NCI-H748 treated with DMSO at 0.1 percent for 48 hours (cell line): ENCODE measurements at regions not wholly inside any gene's neighbourhood (a gene's known extent, or its start where the extent isn't known, plus 50 kb on each side); places are given as distances from the start of the nearest gene placed in this dataset.
A peak's percentile ranks its signal among the peaks of the same experiment; 100 is the strongest.
"Not testable (repeated sequence)": the region's sequence is repeated elsewhere in the genome, so short reads cannot be mapped to it uniquely, and the experiment has no call there.

ENCODE experiments used
- DNase-seq: peaks from one replicate; lab custom pipeline; 2025; lab: John Stamatoyannopoulos, UW

GRCh38 chr7:52586704-52587103 lies 448.7 kb upstream of the POM121L12 start:
- DNase-seq = no peak

- no peak for DNase-seq
Measured at GRCh38 chr7:52584041-52584440, 451.4 kb upstream of the POM121L12 start.

GRCh38 chr7:52573141-52573540 lies 462.3 kb upstream of the POM121L12 start:
- DNase-seq = not testable (repeated sequence)

GRCh38 chr7:52571026-52571425 lies 464.4 kb upstream of the POM121L12 start:
- no peak for DNase-seq

GRCh38 chr7:52569151-52569550 lies 466.3 kb upstream of the POM121L12 start:
- no peak for DNase-seq

GRCh38 chr7:52565974-52566373 lies 469.5 kb upstream of the POM121L12 start:
- DNase-seq = no peak

GRCh38 chr7:52555805-52556204 lies 479.6 kb upstream of the POM121L12 start:
- DNase-seq = no peak

- DNase-seq = peak; percentile 27
Measured at GRCh38 chr7:52547308-52547910, 488.0 kb upstream of the POM121L12 start.

GRCh38 chr7:52541198-52541765 lies 494.2 kb upstream of the POM121L12 start:
- DNase-seq = not testable (repeated sequence)

- no peak for DNase-seq
Measured at GRCh38 chr7:52540041-52540440, 495.4 kb upstream of the POM121L12 start.

- DNase-seq = no peak
Measured at GRCh38 chr7:52539414-52539813, 496.0 kb upstream of the POM121L12 start.

GRCh38 chr7:52537051-52537450 lies 498.4 kb upstream of the POM121L12 start:
- DNase-seq = no peak

GRCh38 chr7:52525772-52526341 lies 509.6 kb upstream of the POM121L12 start:
- no peak for DNase-seq

GRCh38 chr7:52518869-52519268 lies 516.6 kb upstream of the POM121L12 start:
- no peak for DNase-seq

GRCh38 chr7:52512656-52513055 lies 522.8 kb upstream of the POM121L12 start:
- DNase-seq = no peak

GRCh38 chr7:52507546-52508255 lies 527.7 kb upstream of the POM121L12 start:
- no peak for DNase-seq

- no peak for DNase-seq
Measured at GRCh38 chr7:52506325-52506724, 529.1 kb upstream of the POM121L12 start.

- no peak for DNase-seq
Measured at GRCh38 chr7:52504561-52504960, 530.9 kb upstream of the POM121L12 start.

GRCh38 chr7:52502281-52502680 lies 533.2 kb upstream of the POM121L12 start:
- DNase-seq = no peak

GRCh38 chr7:52501696-52502095 lies 533.7 kb upstream of the POM121L12 start:
- no peak for DNase-seq

- DNase-seq = no peak
Measured at GRCh38 chr7:52500841-52501240, 534.6 kb upstream of the POM121L12 start.

GRCh38 chr7:52498366-52498765 lies 537.1 kb upstream of the POM121L12 start:
- DNase-seq = no peak

GRCh38 chr7:52486267-52486666 lies 549.2 kb upstream of the POM121L12 start:
- DNase-seq = no peak
